Heart right ventricle (tissue), 16 donors: ENCODE measurements at regions not wholly inside any gene's neighbourhood (a gene's known extent, or its start where the extent isn't known, plus 50 kb on each side); places are given as distances from the start of the nearest gene placed in this dataset.

ENCODE experiments used
- ATAC-seq, 8 donors: fragments of 200-7000 bp; cut with Tn5 transposase; one replicate each; pipeline ENCODE4 v1.9.1; 2020; ENCODE audit warnings: mild to moderate bottlenecking in 8 of 8, moderate library complexity in 8 of 8, moderate number of reproducible peaks in 1 of 8
- DNase-seq, 2 donors: peaks; one replicate each; pipeline ENCODE4 v3.0.0-alpha.2; 2020
- H3K27ac ChIP-seq, 10 donors: fragments of 200-600 bp; sonication (generic) in 2 of 10; one replicate each; pipeline versions ENCODE4 v1.5.0 to v1.8.0; 2020 to 2022; ENCODE audit warnings: mild to moderate bottlenecking in 3 of 10
- H3K27me3 ChIP-seq, 7 donors: fragments of 200-600 bp; one replicate each; pipeline ENCODE4 v1.8.0; 2021 to 2022; ENCODE audit warnings: mild to moderate bottlenecking in 2 of 7
- H3K36me3 ChIP-seq, 9 donors: fragments of 200-600 bp; sonication (generic) in 1 of 9; one replicate each; pipeline versions ENCODE4 v1.5.0 to v1.8.0; 2020 to 2022; ENCODE audit warnings: mild to moderate bottlenecking in 2 of 9
- H3K4me1 ChIP-seq, 9 donors: fragments of 200-600 bp; sonication (generic) in 1 of 9; one replicate each; pipeline versions ENCODE4 v1.5.0 to v1.8.0; 2020 to 2022; ENCODE audit warnings: mild to moderate bottlenecking in 4 of 9
- H3K4me3 ChIP-seq, 10 donors: fragments of 200-600 bp; sonication (generic) in 2 of 10; one replicate each; pipeline versions ENCODE4 v1.5.0 to v1.8.0; 2020 to 2022; ENCODE audit warnings: mild to moderate bottlenecking in 7 of 10, moderate library complexity in 2 of 10
- H3K9me3 ChIP-seq, 11 donors: fragments of 200-600 bp in 10 of 11; sonication (generic) in 2 of 11; one replicate each; pipeline versions ENCODE4 v1.5.0 to v1.8.0; 2013 to 2022; ENCODE audit warnings: mild to moderate bottlenecking in 2 of 11, control low read depth in 1 of 11, moderate library complexity in 1 of 11
- CTCF ChIP-seq, 9 donors: fragments of 200-600 bp; sonication (generic) in 2 of 9; IDR thresholded peaks; one replicate each; pipeline versions ENCODE4 v1.5.0 to v1.8.0; 2021 to 2022; ENCODE audit warnings: antibody characterized with exemption in 9 of 9, mild to moderate bottlenecking in 5 of 9, moderate library complexity in 1 of 9
- WGBS, 2 donors: extraction: QIAGEN DNeasy Blood & Tissue Kit; methylation state at CpG; one replicate each; pipeline ENCODE4 v1.1.7; 2013; ENCODE audit warnings: inconsistent platforms in 1 of 2; 5-methylcytosine and 5-hydroxymethylcytosine counted together
- intact Hi-C, 10 donors: fragments of 100-400 bp; cut with DNase I; formaldehyde crosslinking; loops; one replicate each; pipeline versions ENCODE4 v1.11.1 to v1.14.2; 2022
- donor health status: Arrhythmogenic right ventricular cardiomyopathy.
- donor health status: ischemic (EF 13 %, LVEDD 7.1; RV severe dilation, severe dysfunction).
- donor health status: healthy with polysubstance abuse.
- donor health status: DM: no; HTN: yes; CAD: no.
- donor health status: DM: no; HTN: no; CAD: no.
- donor health status: ischemic (EF 25% LVEDD 6.9; RV normal size, moderate dysfunction).
- donor health status: ischemic (EF 25% LVEDD 5.7; RV mildly dilated, moderate dysfunction).
- donor health status: healthy.
- donor health status: DM: yes; HTN: yes; CAD: no.
- donor health status: Ischemic cardiomyopathy.
- donor health status: ischemic (EF 35%, LVEDD 5.7; RV mildly dilated, moderate dysfunction).
- donor health status: nonischemic (EF 11% LVEDD 7.7; RV severe dilation, severe dysfunction).
- donor health status: DM: yes; HTN: yes; CAD: no.
- donor health status: PGD.
- donor health status: ischemic (EF 29% LVEDD 5.4; RV normal size, mild dysfunction).
- donor health status: nonischemic (EF 23%, LVEDD 6.1; RV moderate dilation, normal function).

- TF ChIP-seq CTCF (IDR thresholded peaks at IDR 0.05) = no peak
- 82 to 95% methylated on average over 2 of the region's 2 CpGs for WGBS, 2 donors
These were observed 149.4 kb downstream of the CD24 start for GRCh38 chr6:106825156-106825555.

GRCh38 chr6:106823732-106824351, 150.7 kb downstream of the CD24 start:
- no peak for DNase-seq
- Histone ChIP-seq H3K27ac (no peak overlapping the region), H3K27me3 (peaks cover 0 to 4% (median 0%) of the 10 kb centered on the region in 7 donors), H3K9me3 (peaks cover 0 to 8% (median 0%) of the 10 kb centered on the region in 11 donors), H3K4me3 (no peak overlapping the region), H3K4me1 (no peaks in the 10 kb centered on the region), H3K36me3 (no peaks in the 10 kb centered on the region)
- TF ChIP-seq CTCF (IDR thresholded peaks at IDR 0.05) = no peak
- WGBS, 2 donors = 50 to 58% methylated on average over 10 of the region's 10 CpGs
- no peak for ATAC-seq
- intact Hi-C loops = no loop called here

More at GRCh38 chr6:106825156-106825555, 149.4 kb downstream of the CD24 start:
- no peak overlapping the region for H3K27ac ChIP-seq
- no peak overlapping the region for H3K4me3 ChIP-seq
- intact Hi-C loops = no loop called here
- peaks cover 0 to 4% (median 0%) of the 10 kb centered on the region in 7 donors for H3K27me3 ChIP-seq
- DNase-seq (no peak), ATAC-seq (no peak)
- no peaks in the 10 kb centered on the region for H3K4me1 ChIP-seq
- H3K36me3 ChIP-seq = no peaks in the 10 kb centered on the region
- H3K9me3 ChIP-seq = peaks cover 0 to 8% (median 0%) of the 10 kb centered on the region in 11 donors

DNA sequence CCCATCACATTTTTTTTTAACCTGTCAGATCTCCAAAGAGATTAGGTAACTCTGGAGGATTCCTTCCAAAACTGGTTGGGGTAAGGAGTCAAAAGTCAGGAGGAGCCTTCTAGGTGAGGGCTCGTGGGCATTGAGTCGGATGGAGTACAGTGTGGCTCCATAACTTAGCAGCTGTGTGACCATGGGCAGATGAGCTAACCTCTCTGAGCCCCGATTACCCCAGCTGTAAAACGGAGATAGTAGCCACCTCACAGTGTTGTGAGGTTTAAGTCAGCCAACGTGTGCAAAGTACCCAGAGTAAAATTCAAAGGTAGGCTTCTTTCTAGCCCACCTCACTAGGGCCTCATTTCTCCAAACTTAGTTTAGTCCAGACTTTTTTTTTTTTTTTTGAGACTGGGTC, 151.5 kb downstream of the CD24 start:
- no peaks in the 10 kb centered on the region for H3K36me3 ChIP-seq
- H3K27me3 ChIP-seq = peaks cover 0 to 4% (median 0%) of the 10 kb centered on the region in 7 donors
- intact Hi-C loops = no loop called here
- ATAC-seq (no peak), DNase-seq (no peak)
- H3K9me3 ChIP-seq = peaks cover 0 to 2% (median 0%) of the 10 kb centered on the region in 11 donors
- WGBS, 2 donors = 83 to 86% methylated on average over 5 of the region's 5 CpGs
- no peak overlapping the region for H3K27ac ChIP-seq
- no peak overlapping the region for H3K4me3 ChIP-seq
- no peaks in the 10 kb centered on the region for H3K4me1 ChIP-seq
- TF ChIP-seq CTCF (IDR thresholded peaks at IDR 0.05) = no peak

- intact Hi-C loops = no loop called here
- no peaks in the 10 kb centered on the region for H3K9me3 ChIP-seq
- H3K27ac ChIP-seq = no peak overlapping the region
- peaks cover 0 to 4% (median 0%) of the 10 kb centered on the region in 7 donors for H3K27me3 ChIP-seq
- no peaks in the 10 kb centered on the region for H3K4me1 ChIP-seq
- no peak overlapping the region for H3K4me3 ChIP-seq
- DNase-seq (no peak), ATAC-seq (no peak)
- no peaks in the 10 kb centered on the region for H3K36me3 ChIP-seq
- no peak for TF ChIP-seq CTCF (IDR thresholded peaks at IDR 0.05)
These were observed 154.1 kb downstream of the CD24 start for GRCh38 chr6:106820412-106820852.
